ENCODE measurements at regions not wholly inside any gene's neighbourhood (a gene's known extent, or its start where the extent isn't known, plus 50 kb on each side); places are given as distances from the start of the nearest gene placed in this dataset.

DNA sequence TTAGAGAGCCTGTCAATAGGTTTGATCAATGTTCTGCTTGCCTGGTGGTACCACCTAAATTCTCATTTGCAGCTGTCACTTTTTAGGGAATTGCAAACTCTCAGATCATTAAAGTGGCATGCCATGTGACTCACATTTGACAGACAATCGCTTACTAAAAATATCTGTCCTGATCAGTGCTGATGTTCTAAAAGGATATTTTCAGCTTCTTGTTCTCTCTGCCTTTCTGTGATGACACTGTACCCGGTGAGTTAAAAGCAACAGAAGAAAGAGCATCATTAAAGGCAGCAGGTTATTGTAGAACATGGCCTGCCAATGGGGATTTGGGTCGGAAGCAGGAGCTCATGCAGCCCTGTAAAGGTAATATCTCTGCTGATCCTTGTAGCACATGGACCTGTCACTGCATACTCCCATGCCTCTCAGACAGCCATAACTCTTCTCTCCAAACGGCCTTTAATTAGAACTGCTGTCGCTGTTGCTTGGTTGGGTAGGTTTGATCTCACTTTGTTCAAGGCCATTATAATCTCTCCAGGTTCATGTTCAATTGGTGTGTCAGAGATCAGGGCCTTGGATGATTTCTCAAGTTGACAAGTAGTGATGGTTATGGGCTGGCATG lies 441.3 kb upstream of the DEPDC1 start:
- no peak for TF ChIP-seq CTCF (IDR thresholded peaks at IDR 0.05)
- no peak for TF ChIP-seq EP300 (IDR thresholded peaks at IDR 0.05)
- TF ChIP-seq POLR2A (IDR thresholded peaks at IDR 0.05) = no peak
